ENCODE measurements at regions not wholly inside any gene's neighbourhood (a gene's known extent, or its start where the extent isn't known, plus 50 kb on each side); places are given as distances from the start of the nearest gene placed in this dataset.

DNA sequence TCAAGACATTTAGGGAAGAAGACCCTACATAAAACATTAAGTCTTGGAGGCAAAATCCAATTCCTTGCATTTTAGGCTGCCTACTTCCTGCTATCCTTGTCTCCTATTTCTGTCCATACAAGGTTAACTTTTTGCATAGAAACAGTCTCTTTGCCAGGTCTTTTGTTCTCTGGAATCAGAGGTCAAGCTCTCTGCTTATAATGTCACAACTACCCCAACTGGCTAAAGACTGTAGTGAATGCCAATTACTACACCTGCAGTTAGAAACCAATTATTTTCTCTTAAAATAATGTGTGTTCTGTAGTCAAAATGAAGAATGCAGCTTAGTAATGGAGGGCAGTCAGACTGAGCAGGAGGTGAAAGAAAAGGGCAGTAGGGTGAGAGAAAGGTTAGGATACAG, 856.2 kb downstream of the TUSC7 start:
- DNase-seq (no peak), ATAC-seq (no peak)
- Histone ChIP-seq H4K20me1 (ENCODE audit: low read length) (no peaks in the 10 kb centered on the region), H3K9me2 (replicated peaks; ENCODE audit: low read length) (no peaks in the 10 kb centered on the region), H3K4me3 (ENCODE audit: low read length) (no peak overlapping the region), H3K4me1 (ENCODE audit: insufficient read depth, low read length) (no peaks in the 10 kb centered on the region), H3K4me2 (ENCODE audit: low read length) (no peak overlapping the region), H3F3A (ENCODE audit: low read length, unreplicated experiment) (no peaks in the 10 kb centered on the region), H3K79me2 (ENCODE audit: low read length) (no peaks in the 10 kb centered on the region), H3K27ac (ENCODE audit: low read length) (no peak overlapping the region), H3K36me3 (ENCODE audit: low read depth, low read length) (no peaks in the 10 kb centered on the region), H3K9ac (ENCODE audit: low read length) (no peak overlapping the region), H3K9me3 (ENCODE audit: low read length) (0 out of 2 replicates have a peak, but pooled peaks cover under 1% of the 10 kb centered on the region), H3K27me3 (ENCODE audit: low read length) (no peaks in the 10 kb centered on the region), H2AFZ (ENCODE audit: low read length) (no peak overlapping the region)
- CTCF ChIA-PET: no interaction called here
- POLR2A ChIA-PET (ENCODE audit: unreplicated experiment): no interaction called here
- intact Hi-C loops (cut with micrococcal nuclease): no loop called here
- no TSS peak for BruUV-seq (replicated peaks)
- TF ChIP-seq EZH2 (IDR thresholded peaks at IDR 0.05; ENCODE audit: low read length, unreplicated experiment): no peak
- TF ChIP-seq, protein P1, sequence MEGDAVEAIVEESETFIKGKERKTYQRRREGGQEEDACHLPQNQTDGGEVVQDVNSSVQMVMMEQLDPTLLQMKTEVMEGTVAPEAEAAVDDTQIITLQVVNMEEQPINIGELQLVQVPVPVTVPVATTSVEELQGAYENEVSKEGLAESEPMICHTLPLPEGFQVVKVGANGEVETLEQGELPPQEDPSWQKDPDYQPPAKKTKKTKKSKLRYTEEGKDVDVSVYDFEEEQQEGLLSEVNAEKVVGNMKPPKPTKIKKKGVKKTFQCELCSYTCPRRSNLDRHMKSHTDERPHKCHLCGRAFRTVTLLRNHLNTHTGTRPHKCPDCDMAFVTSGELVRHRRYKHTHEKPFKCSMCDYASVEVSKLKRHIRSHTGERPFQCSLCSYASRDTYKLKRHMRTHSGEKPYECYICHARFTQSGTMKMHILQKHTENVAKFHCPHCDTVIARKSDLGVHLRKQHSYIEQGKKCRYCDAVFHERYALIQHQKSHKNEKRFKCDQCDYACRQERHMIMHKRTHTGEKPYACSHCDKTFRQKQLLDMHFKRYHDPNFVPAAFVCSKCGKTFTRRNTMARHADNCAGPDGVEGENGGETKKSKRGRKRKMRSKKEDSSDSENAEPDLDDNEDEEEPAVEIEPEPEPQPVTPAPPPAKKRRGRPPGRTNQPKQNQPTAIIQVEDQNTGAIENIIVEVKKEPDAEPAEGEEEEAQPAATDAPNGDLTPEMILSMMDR (conservative IDR thresholded peaks at IDR 0.05; ENCODE audit: low read depth, low read length): no peak
- TF ChIP-seq EZH2phosphoT487 (IDR thresholded peaks at IDR 0.05; ENCODE audit: borderline replicate concordance, low read length): no peak

DNA sequence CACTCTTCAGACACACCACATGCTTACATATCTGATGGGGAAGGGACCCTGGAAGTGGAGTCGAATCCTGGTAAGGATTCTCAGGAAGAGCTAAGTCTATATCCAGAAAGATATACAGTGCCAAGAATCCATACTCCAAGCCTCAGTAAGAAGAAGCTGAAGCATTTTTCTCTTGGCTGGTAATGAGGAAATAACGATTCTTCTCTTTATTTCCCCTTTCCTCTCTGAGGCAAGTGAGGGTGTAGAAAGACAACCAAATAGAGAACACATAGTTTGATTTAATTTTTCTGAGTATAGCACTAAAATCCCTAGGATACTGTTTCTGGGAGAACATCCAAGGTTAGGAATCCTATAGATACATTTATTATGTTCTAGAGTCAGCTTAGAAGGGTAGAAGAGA, 857.3 kb downstream of the TUSC7 start:
- ATAC-seq: no peak

DNA sequence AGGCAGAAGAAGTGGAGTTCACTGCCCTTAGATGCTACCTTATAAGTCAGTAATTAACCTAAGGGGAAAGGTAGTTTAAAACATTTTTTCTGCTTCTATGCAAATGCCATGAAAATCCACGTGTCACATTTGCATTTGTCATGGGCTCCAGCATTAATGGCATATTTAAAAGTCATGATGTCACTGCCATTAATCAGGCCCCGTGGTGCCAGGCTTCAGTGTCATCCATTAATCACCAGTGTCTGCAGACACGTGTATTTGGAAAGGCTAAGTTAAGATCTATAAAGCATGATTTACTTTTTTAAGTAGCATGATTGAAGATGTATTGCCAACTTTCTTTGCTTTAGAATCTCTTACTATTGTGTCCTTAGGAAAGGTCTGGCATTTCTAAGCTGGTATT, 857.8 kb downstream of the TUSC7 start:
- H3K9me3 ChIP-seq (ENCODE audit: low read length): peaks cover 5% of the 10 kb centered on the region; the same call in 1 of the 2 replicates
- H3F3A ChIP-seq (ENCODE audit: low read length, unreplicated experiment): no peaks in the 10 kb centered on the region
- no peaks in the 10 kb centered on the region for H3K36me3 ChIP-seq (ENCODE audit: low read depth, low read length)
- CTCF ChIA-PET: no interaction called here
- POLR2A ChIA-PET (ENCODE audit: unreplicated experiment): no interaction called here
- H3K4me2 ChIP-seq (ENCODE audit: low read length): no peak overlapping the region
- ATAC-seq: no peak
- H3K4me3 ChIP-seq (ENCODE audit: low read length): no peak overlapping the region
- no peaks in the 10 kb centered on the region for H3K79me2 ChIP-seq (ENCODE audit: low read length)
- no peaks in the 10 kb centered on the region for H3K9me2 ChIP-seq (replicated peaks; ENCODE audit: low read length)
- no peak overlapping the region for H3K27ac ChIP-seq (ENCODE audit: low read length)
- no peak overlapping the region for H3K9ac ChIP-seq (ENCODE audit: low read length)
- no peak for DNase-seq
- intact Hi-C loops (cut with micrococcal nuclease): no loop called here
- TF ChIP-seq EZH2phosphoT487 (IDR thresholded peaks at IDR 0.05; ENCODE audit: borderline replicate concordance, low read length) (no peak), EZH2 (IDR thresholded peaks at IDR 0.05; ENCODE audit: low read length, unreplicated experiment) (no peak)
- TF ChIP-seq, protein P1 (conservative IDR thresholded peaks at IDR 0.05; ENCODE audit: low read depth, low read length): no peak
- H3K4me1 ChIP-seq (ENCODE audit: insufficient read depth, low read length): no peaks in the 10 kb centered on the region
- no peaks in the 10 kb centered on the region for H3K27me3 ChIP-seq (ENCODE audit: low read length)
- H2AFZ ChIP-seq (ENCODE audit: low read length): no peak overlapping the region
- no peaks in the 10 kb centered on the region for H4K20me1 ChIP-seq (ENCODE audit: low read length)
- no TSS peak for BruUV-seq (replicated peaks)

More for the DNA sequence above, 857.3 kb downstream of the TUSC7 start:
- no peak overlapping the region for H3K4me3 ChIP-seq (ENCODE audit: low read length)
- POLR2A ChIA-PET (ENCODE audit: unreplicated experiment): no interaction called here
- TF ChIP-seq EZH2 (IDR thresholded peaks at IDR 0.05; ENCODE audit: low read length, unreplicated experiment) (no peak), EZH2phosphoT487 (IDR thresholded peaks at IDR 0.05; ENCODE audit: borderline replicate concordance, low read length) (no peak)
- TF ChIP-seq, protein P1 (conservative IDR thresholded peaks at IDR 0.05; ENCODE audit: low read depth, low read length): no peak
- H3K9me2 ChIP-seq (replicated peaks; ENCODE audit: low read length): no peaks in the 10 kb centered on the region
- H3K9ac ChIP-seq (ENCODE audit: low read length): no peak overlapping the region
- H3K27ac ChIP-seq (ENCODE audit: low read length): no peak overlapping the region
- no peak overlapping the region for H2AFZ ChIP-seq (ENCODE audit: low read length)
- H3K27me3 ChIP-seq (ENCODE audit: low read length): no peaks in the 10 kb centered on the region
- BruUV-seq (replicated peaks): no TSS peak
- H3K36me3 ChIP-seq (ENCODE audit: low read depth, low read length): no peaks in the 10 kb centered on the region
- DNase-seq: no peak
- no peaks in the 10 kb centered on the region for H3F3A ChIP-seq (ENCODE audit: low read length, unreplicated experiment)
- no peaks in the 10 kb centered on the region for H4K20me1 ChIP-seq (ENCODE audit: low read length)
- H3K4me1 ChIP-seq (ENCODE audit: insufficient read depth, low read length): no peaks in the 10 kb centered on the region
- no peak overlapping the region for H3K4me2 ChIP-seq (ENCODE audit: low read length)
- H3K79me2 ChIP-seq (ENCODE audit: low read length): no peaks in the 10 kb centered on the region
- intact Hi-C loops (cut with micrococcal nuclease): no loop called here
- CTCF ChIA-PET: no interaction called here
- peaks cover 5% of the 10 kb centered on the region; the same call in 1 of the 2 replicates for H3K9me3 ChIP-seq (ENCODE audit: low read length)

All from PC-3 (cell line).